ENCODE measurements at regions not wholly inside any gene's neighbourhood (a gene's known extent, or its start where the extent isn't known, plus 50 kb on each side); places are given as distances from the start of the nearest gene placed in this dataset.

DNA sequence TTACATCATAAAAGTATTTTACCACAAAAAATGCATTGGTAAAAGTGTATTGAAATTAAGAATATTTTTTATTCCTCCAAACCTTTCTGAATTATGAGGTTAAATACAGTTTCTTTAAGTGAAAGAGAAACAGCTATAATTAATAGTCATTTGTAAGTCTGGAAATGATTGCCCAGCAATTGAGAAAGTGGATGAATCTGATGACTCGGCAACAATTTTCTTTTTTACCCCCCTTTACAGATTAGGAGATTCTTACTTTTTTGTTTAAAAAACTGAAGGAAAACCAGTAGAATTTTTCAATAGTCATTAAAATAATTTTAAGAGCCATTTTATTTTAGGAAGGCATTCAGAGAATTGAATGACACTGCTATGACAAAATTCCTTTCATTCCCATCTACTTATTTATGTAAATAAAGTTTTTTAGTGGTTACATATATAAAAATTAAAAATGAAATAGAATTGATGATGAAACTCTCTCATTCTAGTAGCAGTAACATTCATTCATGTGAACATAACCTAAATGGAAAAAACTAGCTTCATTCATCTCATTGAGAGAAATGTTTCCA, 134.1 kb upstream of the PRNP start:
- TF ChIP-seq, protein P1, sequence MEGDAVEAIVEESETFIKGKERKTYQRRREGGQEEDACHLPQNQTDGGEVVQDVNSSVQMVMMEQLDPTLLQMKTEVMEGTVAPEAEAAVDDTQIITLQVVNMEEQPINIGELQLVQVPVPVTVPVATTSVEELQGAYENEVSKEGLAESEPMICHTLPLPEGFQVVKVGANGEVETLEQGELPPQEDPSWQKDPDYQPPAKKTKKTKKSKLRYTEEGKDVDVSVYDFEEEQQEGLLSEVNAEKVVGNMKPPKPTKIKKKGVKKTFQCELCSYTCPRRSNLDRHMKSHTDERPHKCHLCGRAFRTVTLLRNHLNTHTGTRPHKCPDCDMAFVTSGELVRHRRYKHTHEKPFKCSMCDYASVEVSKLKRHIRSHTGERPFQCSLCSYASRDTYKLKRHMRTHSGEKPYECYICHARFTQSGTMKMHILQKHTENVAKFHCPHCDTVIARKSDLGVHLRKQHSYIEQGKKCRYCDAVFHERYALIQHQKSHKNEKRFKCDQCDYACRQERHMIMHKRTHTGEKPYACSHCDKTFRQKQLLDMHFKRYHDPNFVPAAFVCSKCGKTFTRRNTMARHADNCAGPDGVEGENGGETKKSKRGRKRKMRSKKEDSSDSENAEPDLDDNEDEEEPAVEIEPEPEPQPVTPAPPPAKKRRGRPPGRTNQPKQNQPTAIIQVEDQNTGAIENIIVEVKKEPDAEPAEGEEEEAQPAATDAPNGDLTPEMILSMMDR (IDR thresholded peaks at IDR 0.05) = no peak
- no peak for TF ChIP-seq POLR2A (IDR thresholded peaks at IDR 0.05)
- no peak for TF ChIP-seq POLR2AphosphoS5 (IDR thresholded peaks at IDR 0.05)
